ENCODE measurements at regions not wholly inside any gene's neighbourhood (a gene's known extent, or its start where the extent isn't known, plus 50 kb on each side); places are given as distances from the start of the nearest gene placed in this dataset.
"Not testable (repeated sequence)": the region's sequence is repeated elsewhere in the genome, so short reads cannot be mapped to it uniquely, and the experiment has no call there.

DNA sequence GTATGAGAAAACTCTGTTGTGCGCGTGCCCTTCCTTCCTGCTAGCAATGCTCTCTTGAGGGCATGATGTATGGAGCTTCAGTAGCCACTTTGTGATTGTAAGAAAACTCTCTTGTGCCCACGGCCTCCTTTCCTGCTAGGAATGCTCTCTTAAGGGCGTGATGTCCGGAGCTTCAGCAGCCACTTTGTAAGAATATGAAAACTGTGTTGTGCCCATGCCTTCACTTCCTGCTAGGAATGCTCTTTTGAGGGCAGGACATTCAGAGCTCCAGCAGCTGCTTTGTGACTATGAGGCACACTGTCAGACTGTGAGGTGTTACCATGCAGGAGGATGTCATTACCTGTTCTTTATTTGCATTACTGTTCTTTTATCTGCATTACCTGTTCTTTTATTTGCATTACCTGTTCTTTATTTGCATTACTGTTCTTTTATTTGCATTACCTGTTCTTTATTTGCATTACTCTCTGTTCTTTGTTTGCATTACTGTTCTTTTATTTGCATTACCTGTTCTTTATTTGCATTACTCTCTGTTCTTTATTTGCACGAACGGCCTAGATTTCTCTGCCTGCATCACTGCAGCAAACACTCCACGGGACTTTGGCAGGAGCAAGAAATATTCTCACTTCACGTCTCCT is 166.7 kb downstream of the CRLF2 start:
- FAIRE-seq: no peak
- no peak overlapping the region for H3K4me3 ChIP-seq
- no peak overlapping the region for H3K27ac ChIP-seq
- 70 to 72% methylated on average over 9 of the region's 9 CpGs for WGBS, 2 donors
- H3K27me3 ChIP-seq: no peaks in the 10 kb centered on the region
- no peaks in the 10 kb centered on the region for H3K36me3 ChIP-seq
- no peaks in the 10 kb centered on the region for H3K9me3 ChIP-seq
- TF ChIP-seq, protein P1, sequence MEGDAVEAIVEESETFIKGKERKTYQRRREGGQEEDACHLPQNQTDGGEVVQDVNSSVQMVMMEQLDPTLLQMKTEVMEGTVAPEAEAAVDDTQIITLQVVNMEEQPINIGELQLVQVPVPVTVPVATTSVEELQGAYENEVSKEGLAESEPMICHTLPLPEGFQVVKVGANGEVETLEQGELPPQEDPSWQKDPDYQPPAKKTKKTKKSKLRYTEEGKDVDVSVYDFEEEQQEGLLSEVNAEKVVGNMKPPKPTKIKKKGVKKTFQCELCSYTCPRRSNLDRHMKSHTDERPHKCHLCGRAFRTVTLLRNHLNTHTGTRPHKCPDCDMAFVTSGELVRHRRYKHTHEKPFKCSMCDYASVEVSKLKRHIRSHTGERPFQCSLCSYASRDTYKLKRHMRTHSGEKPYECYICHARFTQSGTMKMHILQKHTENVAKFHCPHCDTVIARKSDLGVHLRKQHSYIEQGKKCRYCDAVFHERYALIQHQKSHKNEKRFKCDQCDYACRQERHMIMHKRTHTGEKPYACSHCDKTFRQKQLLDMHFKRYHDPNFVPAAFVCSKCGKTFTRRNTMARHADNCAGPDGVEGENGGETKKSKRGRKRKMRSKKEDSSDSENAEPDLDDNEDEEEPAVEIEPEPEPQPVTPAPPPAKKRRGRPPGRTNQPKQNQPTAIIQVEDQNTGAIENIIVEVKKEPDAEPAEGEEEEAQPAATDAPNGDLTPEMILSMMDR (IDR thresholded peaks at IDR 0.05): no peak
- intact Hi-C loops (cut with DNase I): no loop called here
- no peak for DNase-seq
- ATAC-seq: no peak
- H3K4me1 ChIP-seq: no peaks in the 10 kb centered on the region

DNA sequence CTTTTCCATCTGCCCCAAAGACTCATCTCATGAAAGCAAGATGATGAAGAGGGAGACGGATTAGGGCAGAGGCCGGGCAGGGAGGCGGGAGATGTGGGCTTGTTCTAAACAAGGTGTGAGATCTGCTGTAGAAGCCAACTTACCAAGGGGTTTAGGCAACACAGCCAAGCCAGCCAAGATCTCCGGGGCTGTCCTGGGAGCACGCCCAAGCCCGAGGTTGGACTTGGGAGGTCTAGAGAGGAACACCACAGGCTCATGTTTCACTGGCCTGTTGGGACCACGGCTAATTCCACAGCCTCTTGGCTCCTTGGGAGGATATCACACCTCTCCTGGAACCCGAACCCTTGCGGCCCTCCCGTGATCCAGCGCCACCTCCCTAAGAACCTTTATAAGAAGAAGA is 171.4 kb downstream of the CRLF2 start:
- no peaks in the 10 kb centered on the region for H3K9me3 ChIP-seq
- DNase-seq: no peak
- WGBS, 2 donors: 75 to 80% methylated on average over 11 of the region's 11 CpGs

DNA sequence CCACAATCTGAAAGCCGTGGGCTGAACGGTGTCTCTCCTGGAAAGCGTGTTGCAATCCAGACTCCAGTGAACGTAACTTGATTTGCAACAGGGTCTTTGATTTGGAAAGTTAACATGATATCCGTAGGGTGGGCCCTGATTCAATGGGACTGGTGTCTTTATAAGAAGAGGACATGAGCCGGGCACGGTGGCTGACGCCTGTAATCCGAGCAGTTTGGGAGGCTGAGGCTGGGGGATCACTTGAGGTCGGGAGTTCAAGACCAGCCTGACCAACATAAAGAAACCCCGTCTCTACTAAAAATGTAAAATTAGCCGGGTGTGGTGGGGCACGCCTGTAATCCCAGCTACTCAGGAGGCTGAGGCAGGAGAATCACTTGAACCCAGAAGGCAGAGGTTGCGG is 176.5 kb downstream of the CRLF2 start:
- H3K4me1 ChIP-seq; H3K36me3 ChIP-seq; H3K4me3 ChIP-seq; H3K9me3 ChIP-seq; H3K27me3 ChIP-seq; H3K27ac ChIP-seq; DNase-seq; intact Hi-C loops (cut with DNase I); FAIRE-seq; ATAC-seq: not testable (repeated sequence)
- 76 to 83% methylated on average over 14 of the region's 14 CpGs for WGBS, 2 donors

More for the DNA sequence above, 171.4 kb downstream of the CRLF2 start:
- ATAC-seq (no peak), FAIRE-seq (no peak)
- no peak overlapping the region for H3K27ac ChIP-seq
- no peaks in the 10 kb centered on the region for H3K4me1 ChIP-seq
- H3K4me3 ChIP-seq: no peak overlapping the region
- H3K36me3 ChIP-seq: no peaks in the 10 kb centered on the region
- TF ChIP-seq, protein P1 (IDR thresholded peaks at IDR 0.05): no peak
- intact Hi-C loops (cut with DNase I): no loop called here
- peaks cover 0 to 3% (median 0%) of the 10 kb centered on the region in 4 donors for H3K27me3 ChIP-seq

DNA sequence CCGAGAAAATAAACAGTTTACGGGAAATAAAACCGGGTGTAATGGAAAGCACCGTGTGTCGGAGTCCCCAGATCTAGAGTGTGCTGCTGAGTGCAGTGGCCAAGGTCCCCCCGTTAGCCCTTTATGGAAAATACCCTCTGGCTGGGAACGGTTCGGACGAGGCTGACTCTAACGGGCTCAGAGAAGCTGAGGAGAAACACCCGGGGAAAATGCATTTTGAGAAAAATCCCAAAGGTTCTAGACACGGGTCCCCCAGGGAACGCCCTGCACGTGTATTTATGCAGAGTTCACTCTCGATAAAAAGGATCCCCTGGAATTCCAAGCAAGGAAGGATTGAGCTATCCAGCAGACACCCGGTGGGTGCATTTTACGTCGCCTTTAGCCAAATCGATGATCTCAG is 177.2 kb downstream of the CRLF2 start:
- ATAC-seq: no peak
- intact Hi-C loops (cut with DNase I): no loop called here
- H3K9me3 ChIP-seq: no peaks in the 10 kb centered on the region
- H3K4me3 ChIP-seq: no peak overlapping the region
- no peaks in the 10 kb centered on the region for H3K36me3 ChIP-seq
- no peak for DNase-seq
- 63 to 65% methylated on average over 19 of the region's 19 CpGs for WGBS, 2 donors
- no peaks in the 10 kb centered on the region for H3K4me1 ChIP-seq
- H3K27me3 ChIP-seq: peaks cover 0 to 3% (median 0%) of the 10 kb centered on the region in 4 donors
- no peak for FAIRE-seq
- TF ChIP-seq, protein P1 (IDR thresholded peaks at IDR 0.05): no peak
- H3K27ac ChIP-seq: no peak overlapping the region

DNA sequence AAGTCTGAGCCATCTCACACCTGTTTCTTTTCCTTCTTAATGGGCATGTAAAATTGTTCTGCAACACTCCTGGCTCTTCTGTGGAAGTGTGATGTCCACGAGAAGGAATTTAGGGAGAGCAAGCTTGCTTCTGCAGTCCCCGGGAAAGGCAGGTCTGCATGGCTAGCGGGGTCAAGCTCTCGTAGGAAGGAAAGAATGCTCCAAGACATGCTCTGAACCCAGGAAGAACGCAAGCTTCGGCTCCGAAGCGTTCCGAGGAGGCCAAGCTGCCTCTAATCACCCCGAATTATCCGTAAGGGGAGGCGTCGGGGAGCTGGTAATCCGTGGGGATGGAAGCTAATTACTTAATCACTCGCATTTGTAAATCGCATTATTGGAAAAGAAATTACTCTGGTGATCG is 177.7 kb downstream of the CRLF2 start:
- ATAC-seq (no peak), DNase-seq (no peak), FAIRE-seq (no peak)
- no peaks in the 10 kb centered on the region for H3K36me3 ChIP-seq
- intact Hi-C loops (cut with DNase I): no loop called here
- no peaks in the 10 kb centered on the region for H3K4me1 ChIP-seq
- H3K27ac ChIP-seq: no peak overlapping the region
- WGBS, 2 donors: 63 to 66% methylated on average over 17 of the region's 17 CpGs
- H3K9me3 ChIP-seq: no peaks in the 10 kb centered on the region
- no peak overlapping the region for H3K4me3 ChIP-seq
- H3K27me3 ChIP-seq: peaks cover 0 to 3% (median 0%) of the 10 kb centered on the region in 4 donors
- TF ChIP-seq, protein P1 (IDR thresholded peaks at IDR 0.05): no peak
